ENCODE measurements at regions not wholly inside any gene's neighbourhood (a gene's known extent, or its start where the extent isn't known, plus 50 kb on each side); places are given as distances from the start of the nearest gene placed in this dataset.
A peak's percentile ranks its signal among the peaks of the same experiment; 100 is the strongest.

DNA sequence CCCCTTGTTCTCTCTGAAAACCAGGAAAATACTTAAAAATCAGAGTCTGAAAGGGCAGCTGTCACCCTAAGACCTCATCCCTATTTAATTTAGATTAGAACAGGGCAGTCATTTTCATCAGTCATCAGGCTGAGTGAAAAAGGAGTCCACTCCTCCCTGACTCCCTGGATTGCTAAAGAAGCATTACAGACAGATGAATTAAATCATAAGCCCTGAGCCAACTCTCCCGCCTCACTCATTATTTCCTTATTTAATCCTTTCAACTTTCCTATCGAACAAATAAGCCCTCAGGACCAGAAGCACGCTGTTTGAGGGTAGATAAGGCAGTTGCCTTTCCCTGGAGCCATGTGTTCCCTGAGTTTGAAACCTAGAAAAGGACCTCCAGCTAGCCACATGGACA, 201.9 kb upstream of the ANKRD55 start:
- Histone ChIP-seq H3K9ac (ENCODE audit: low read length) (no peak overlapping the region), H3K4me2 (ENCODE audit: low read length) (no peak overlapping the region), H2BK5ac (ENCODE audit: low read depth, low read length, poor library complexity) (peak overlapping the region; percentile 2), H3K79me1 (ENCODE audit: low read length) (peaks cover 44% of the 10 kb centered on the region), H2AK5ac (ENCODE audit: low read length) (peak overlapping the region; percentile 52), H3K23ac (ENCODE audit: low read length) (no peak overlapping the region), H3K36me3 (ENCODE audit: control insufficient read depth in 1 of 2, insufficient read depth in 2 of 2, low read length in 2 of 2) (no peaks in the 10 kb centered on the region), H4K12ac (ENCODE audit: low read depth, low read length) (no peak overlapping the region), H3K18ac (ENCODE audit: low read length) (no peak overlapping the region), H3K27ac (ENCODE audit: low read depth, low read length) (no peak overlapping the region), H2BK12ac (ENCODE audit: low read length) (peak overlapping the region; percentile 86), H2BK120ac (ENCODE audit: insufficient read depth, low read length, poor library complexity) (peak overlapping the region; percentile 52), H3K14ac (ENCODE audit: low read length) (peak overlapping the region; percentile 49), H4K8ac (ENCODE audit: low read depth, low read length) (no peak overlapping the region), H3K4me3 (ENCODE audit: low read depth, low read length) (no peak overlapping the region), H3K79me2 (ENCODE audit: control insufficient read depth, insufficient read depth, low read length, poor library complexity) (peaks cover 1% of the 10 kb centered on the region), H2AFZ (ENCODE audit: insufficient read depth, low read length, poor library complexity) (no peak overlapping the region), H3K4me1 (ENCODE audit: control insufficient read depth in 1 of 2, insufficient read depth in 2 of 2, low read length in 2 of 2) (peaks cover 14 to 20% of the 10 kb centered on the region in 2 experiments), H4K91ac (ENCODE audit: low read depth, low read length) (peak overlapping the region; percentile 30), H3K27me3 (ENCODE audit: insufficient read depth, low read length) (no peaks in the 10 kb centered on the region), H3K9me3 (ENCODE audit: insufficient read depth, low read depth, low read length) (no peaks in the 10 kb centered on the region), H3K4ac (ENCODE audit: low read depth, low read length) (no peak overlapping the region)
- WGBS (ENCODE audit: extremely low coverage, insufficient coverage, insufficient read length): 100% methylated on average over 2 of the region's 3 CpGs
- no peak for DNase-seq

DNA sequence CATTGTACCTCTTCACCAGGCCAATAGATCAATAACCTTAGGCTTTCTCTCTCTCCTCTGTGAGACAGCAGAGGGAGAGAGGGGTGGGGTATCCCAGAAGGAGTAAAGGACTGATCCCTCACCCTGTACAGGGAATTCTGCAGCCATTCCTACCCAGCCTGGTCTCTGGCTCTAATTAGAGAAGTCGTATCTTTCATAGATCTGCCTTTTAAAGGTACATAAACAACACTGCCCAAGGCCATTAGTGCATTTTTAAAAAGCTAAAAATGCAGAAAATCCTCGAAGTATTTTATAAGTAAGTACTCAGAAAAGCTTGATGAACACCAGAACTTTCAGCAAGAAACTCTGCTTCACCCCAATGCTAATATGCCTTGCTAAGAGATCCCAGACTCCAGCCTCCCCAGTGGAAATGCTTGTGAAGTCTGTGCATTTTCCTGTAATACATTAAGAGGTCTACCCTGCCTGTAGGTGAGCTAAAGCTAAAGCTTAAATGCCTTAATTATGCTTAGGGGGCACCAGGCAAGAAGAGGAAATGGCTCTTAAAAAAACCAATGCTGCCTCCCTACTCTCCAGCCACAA, 200.0 kb upstream of the ANKRD55 start:
- Histone ChIP-seq H3K27ac (ENCODE audit: low read depth, low read length) (peak overlapping the region; percentile 98), H3K23ac (ENCODE audit: low read length) (no peak overlapping the region), H2AK5ac (ENCODE audit: low read length) (no peak overlapping the region), H2BK120ac (ENCODE audit: insufficient read depth, low read length, poor library complexity) (no peak overlapping the region), H3K4me1 (ENCODE audit: control insufficient read depth in 1 of 2, insufficient read depth in 2 of 2, low read length in 2 of 2) (peaks cover 18 to 27% of the 10 kb centered on the region in 2 experiments), H3K9me3 (ENCODE audit: insufficient read depth, low read depth, low read length) (no peaks in the 10 kb centered on the region), H3K36me3 (ENCODE audit: control insufficient read depth in 1 of 2, insufficient read depth in 2 of 2, low read length in 2 of 2) (no peaks in the 10 kb centered on the region), H2BK5ac (ENCODE audit: low read depth, low read length, poor library complexity) (no peak overlapping the region), H4K91ac (ENCODE audit: low read depth, low read length) (no peak overlapping the region), H3K79me1 (ENCODE audit: low read length) (peaks cover 54% of the 10 kb centered on the region), H4K8ac (ENCODE audit: low read depth, low read length) (no peak overlapping the region), H4K12ac (ENCODE audit: low read depth, low read length) (no peak overlapping the region), H3K79me2 (ENCODE audit: control insufficient read depth, insufficient read depth, low read length, poor library complexity) (peaks cover 1% of the 10 kb centered on the region), H3K14ac (ENCODE audit: low read length) (no peak overlapping the region), H3K9ac (ENCODE audit: low read length) (no peak overlapping the region), H2AFZ (ENCODE audit: insufficient read depth, low read length, poor library complexity) (no peak overlapping the region), H3K4me3 (ENCODE audit: low read depth, low read length) (no peak overlapping the region), H3K4me2 (ENCODE audit: low read length) (no peak overlapping the region), H2BK12ac (ENCODE audit: low read length) (no peak overlapping the region), H3K4ac (ENCODE audit: low read depth, low read length) (no peak overlapping the region), H3K27me3 (ENCODE audit: insufficient read depth, low read length) (no peaks in the 10 kb centered on the region), H3K18ac (ENCODE audit: low read length) (no peak overlapping the region)
- no CpG with 5 or more reads among the region's 2 CpGs for WGBS (ENCODE audit: extremely low coverage, insufficient coverage, insufficient read length)
- peak in 1 of 2 donors; percentile 12 for DNase-seq

DNA sequence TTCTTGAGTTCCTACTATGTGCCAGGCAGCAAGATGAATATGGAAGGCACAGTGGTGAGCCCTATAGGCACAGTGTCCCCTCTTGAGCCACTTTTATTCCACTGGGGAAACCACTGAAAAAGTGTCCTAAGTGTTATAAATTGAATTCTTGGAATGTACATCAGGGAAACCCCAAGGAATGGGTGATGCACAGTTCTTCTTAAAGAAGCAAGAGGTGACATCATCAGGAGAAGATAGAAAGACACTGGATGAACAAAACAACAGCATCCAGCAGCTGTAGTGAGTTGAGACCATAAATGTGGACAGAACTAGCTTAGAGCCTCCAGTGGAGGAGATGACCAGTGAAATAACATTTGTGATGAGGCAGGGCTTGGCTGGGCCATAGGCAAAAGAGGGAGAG, 199.2 kb upstream of the ANKRD55 start:
- Histone ChIP-seq H2AK5ac (ENCODE audit: low read length) (peak overlapping the region; percentile 43), H3K4me2 (ENCODE audit: low read length) (no peak overlapping the region), H3K79me2 (ENCODE audit: control insufficient read depth, insufficient read depth, low read length, poor library complexity) (peaks cover 1% of the 10 kb centered on the region), H3K9me3 (ENCODE audit: insufficient read depth, low read depth, low read length) (no peaks in the 10 kb centered on the region), H3K14ac (ENCODE audit: low read length) (peak overlapping the region; percentile 82), H3K18ac (ENCODE audit: low read length) (peak overlapping the region; percentile 63), H3K4me1 (ENCODE audit: control insufficient read depth in 1 of 2, insufficient read depth in 2 of 2, low read length in 2 of 2) (peaks cover 18 to 27% of the 10 kb centered on the region in 2 experiments), H3K4ac (ENCODE audit: low read depth, low read length) (peak overlapping the region; percentile 37), H2BK12ac (ENCODE audit: low read length) (peak overlapping the region; percentile 70), H2BK120ac (ENCODE audit: insufficient read depth, low read length, poor library complexity) (peak overlapping the region; percentile 79), H3K79me1 (ENCODE audit: low read length) (peaks cover 58% of the 10 kb centered on the region), H4K91ac (ENCODE audit: low read depth, low read length) (peak overlapping the region; percentile 95), H3K36me3 (ENCODE audit: control insufficient read depth in 1 of 2, insufficient read depth in 2 of 2, low read length in 2 of 2) (no peaks in the 10 kb centered on the region), H2AFZ (ENCODE audit: insufficient read depth, low read length, poor library complexity) (no peak overlapping the region), H2BK5ac (ENCODE audit: low read depth, low read length, poor library complexity) (peak overlapping the region; percentile 84), H3K4me3 (ENCODE audit: low read depth, low read length) (no peak overlapping the region), H3K23ac (ENCODE audit: low read length) (no peak overlapping the region), H3K9ac (ENCODE audit: low read length) (no peak overlapping the region), H3K27ac (ENCODE audit: low read depth, low read length) (peak overlapping the region; percentile 95), H3K27me3 (ENCODE audit: insufficient read depth, low read length) (no peaks in the 10 kb centered on the region), H4K8ac (ENCODE audit: low read depth, low read length) (peak overlapping the region; percentile 39), H4K12ac (ENCODE audit: low read depth, low read length) (no peak overlapping the region)
- DNase-seq: peak in 1 of 2 donors; percentile 8

DNA sequence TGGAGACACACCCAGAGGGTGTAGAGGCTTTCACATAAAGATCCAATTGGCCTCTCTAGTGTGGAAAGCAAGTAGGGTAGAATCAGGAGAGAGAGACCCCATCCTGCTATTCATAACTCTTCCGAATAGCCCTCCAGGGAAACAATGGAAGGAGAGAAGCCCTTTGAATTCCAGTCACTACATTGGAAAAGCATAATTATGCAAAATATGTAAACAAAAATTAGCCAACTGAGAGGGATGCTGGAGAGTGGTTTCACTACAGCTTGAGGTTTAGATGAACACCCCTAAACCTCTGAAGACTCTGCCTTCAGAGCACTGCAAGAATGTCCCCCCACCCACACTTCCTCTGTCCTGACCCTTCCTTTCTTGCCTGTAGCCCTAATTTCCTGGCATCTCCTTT, 197.3 kb upstream of the ANKRD55 start:
- H3K18ac ChIP-seq (ENCODE audit: low read length): no peak overlapping the region
- no CpG with 5 or more reads among the region's 1 CpG for WGBS (ENCODE audit: extremely low coverage, insufficient coverage, insufficient read length)
- H2BK5ac ChIP-seq (ENCODE audit: low read depth, low read length, poor library complexity): peak overlapping the region; percentile 90
- peaks cover 50% of the 10 kb centered on the region for H3K79me1 ChIP-seq (ENCODE audit: low read length)
- no peak overlapping the region for H3K4ac ChIP-seq (ENCODE audit: low read depth, low read length)
- peak in 1 of 2 donors; percentile 54 for DNase-seq
- H3K14ac ChIP-seq (ENCODE audit: low read length): peak overlapping the region; percentile 69
- H2AFZ ChIP-seq (ENCODE audit: insufficient read depth, low read length, poor library complexity): no peak overlapping the region
- peak overlapping the region; percentile 96 for H2BK12ac ChIP-seq (ENCODE audit: low read length)
- H3K23ac ChIP-seq (ENCODE audit: low read length): no peak overlapping the region
- no peaks in the 10 kb centered on the region for H3K9me3 ChIP-seq (ENCODE audit: insufficient read depth, low read depth, low read length)
- peak overlapping the region; percentile 95 for H4K91ac ChIP-seq (ENCODE audit: low read depth, low read length)
- no peak overlapping the region for H3K4me3 ChIP-seq (ENCODE audit: low read depth, low read length)
- H3K79me2 ChIP-seq (ENCODE audit: control insufficient read depth, insufficient read depth, low read length, poor library complexity): peaks cover 1% of the 10 kb centered on the region
- no peak overlapping the region for H3K4me2 ChIP-seq (ENCODE audit: low read length)
- peak overlapping the region; percentile 95 for H2BK120ac ChIP-seq (ENCODE audit: insufficient read depth, low read length, poor library complexity)
- H3K4me1 ChIP-seq (ENCODE audit: control insufficient read depth in 1 of 2, insufficient read depth in 2 of 2, low read length in 2 of 2): peaks cover 18 to 27% of the 10 kb centered on the region in 2 experiments
- no peak overlapping the region for H3K9ac ChIP-seq (ENCODE audit: low read length)
- no peaks in the 10 kb centered on the region for H3K36me3 ChIP-seq (ENCODE audit: control insufficient read depth in 1 of 2, insufficient read depth in 2 of 2, low read length in 2 of 2)
- no peaks in the 10 kb centered on the region for H3K27me3 ChIP-seq (ENCODE audit: insufficient read depth, low read length)
- peak overlapping the region; percentile 39 for H2AK5ac ChIP-seq (ENCODE audit: low read length)
- H3K27ac ChIP-seq (ENCODE audit: low read depth, low read length): peak overlapping the region; percentile 24
- H4K12ac ChIP-seq (ENCODE audit: low read depth, low read length): no peak overlapping the region
- peak overlapping the region; percentile 2 for H4K8ac ChIP-seq (ENCODE audit: low read depth, low read length)
